ENCODE measurements at regions not wholly inside any gene's neighbourhood (a gene's known extent, or its start where the extent isn't known, plus 50 kb on each side); places are given as distances from the start of the nearest gene placed in this dataset.

GRCh38 chr13:24005755-24006281 lies 108.5 kb upstream of the C1QTNF9B start:
- no peak overlapping the region for H3K27ac ChIP-seq
- DNase-seq: no peak
- intact Hi-C loops (cut with DNase I): no loop called here
- no peaks in the 10 kb centered on the region for H3K36me3 ChIP-seq
- TF ChIP-seq, protein P1, sequence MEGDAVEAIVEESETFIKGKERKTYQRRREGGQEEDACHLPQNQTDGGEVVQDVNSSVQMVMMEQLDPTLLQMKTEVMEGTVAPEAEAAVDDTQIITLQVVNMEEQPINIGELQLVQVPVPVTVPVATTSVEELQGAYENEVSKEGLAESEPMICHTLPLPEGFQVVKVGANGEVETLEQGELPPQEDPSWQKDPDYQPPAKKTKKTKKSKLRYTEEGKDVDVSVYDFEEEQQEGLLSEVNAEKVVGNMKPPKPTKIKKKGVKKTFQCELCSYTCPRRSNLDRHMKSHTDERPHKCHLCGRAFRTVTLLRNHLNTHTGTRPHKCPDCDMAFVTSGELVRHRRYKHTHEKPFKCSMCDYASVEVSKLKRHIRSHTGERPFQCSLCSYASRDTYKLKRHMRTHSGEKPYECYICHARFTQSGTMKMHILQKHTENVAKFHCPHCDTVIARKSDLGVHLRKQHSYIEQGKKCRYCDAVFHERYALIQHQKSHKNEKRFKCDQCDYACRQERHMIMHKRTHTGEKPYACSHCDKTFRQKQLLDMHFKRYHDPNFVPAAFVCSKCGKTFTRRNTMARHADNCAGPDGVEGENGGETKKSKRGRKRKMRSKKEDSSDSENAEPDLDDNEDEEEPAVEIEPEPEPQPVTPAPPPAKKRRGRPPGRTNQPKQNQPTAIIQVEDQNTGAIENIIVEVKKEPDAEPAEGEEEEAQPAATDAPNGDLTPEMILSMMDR (IDR thresholded peaks at IDR 0.05): no peak
- no peak overlapping the region for H3K4me3 ChIP-seq
- H3K4me1 ChIP-seq: peaks cover 6% of the 10 kb centered on the region
- H3K9me3 ChIP-seq: no peaks in the 10 kb centered on the region
- H3K27me3 ChIP-seq: no peaks in the 10 kb centered on the region
- ATAC-seq: peak; percentile 26

- DNase-seq (no peak), ATAC-seq (no peak)
- H3K9me3 ChIP-seq: no peaks in the 10 kb centered on the region
- no peak overlapping the region for H3K4me3 ChIP-seq
- H3K27ac ChIP-seq: no peak overlapping the region
- TF ChIP-seq, protein P1 (IDR thresholded peaks at IDR 0.05): no peak
- H3K4me1 ChIP-seq: peaks cover 6% of the 10 kb centered on the region
- H3K36me3 ChIP-seq: no peaks in the 10 kb centered on the region
- H3K27me3 ChIP-seq: no peaks in the 10 kb centered on the region
- intact Hi-C loops (cut with DNase I): no loop called here
Observed at GRCh38 chr13:24006520-24007248, 109.4 kb upstream of the C1QTNF9B start.

DNA sequence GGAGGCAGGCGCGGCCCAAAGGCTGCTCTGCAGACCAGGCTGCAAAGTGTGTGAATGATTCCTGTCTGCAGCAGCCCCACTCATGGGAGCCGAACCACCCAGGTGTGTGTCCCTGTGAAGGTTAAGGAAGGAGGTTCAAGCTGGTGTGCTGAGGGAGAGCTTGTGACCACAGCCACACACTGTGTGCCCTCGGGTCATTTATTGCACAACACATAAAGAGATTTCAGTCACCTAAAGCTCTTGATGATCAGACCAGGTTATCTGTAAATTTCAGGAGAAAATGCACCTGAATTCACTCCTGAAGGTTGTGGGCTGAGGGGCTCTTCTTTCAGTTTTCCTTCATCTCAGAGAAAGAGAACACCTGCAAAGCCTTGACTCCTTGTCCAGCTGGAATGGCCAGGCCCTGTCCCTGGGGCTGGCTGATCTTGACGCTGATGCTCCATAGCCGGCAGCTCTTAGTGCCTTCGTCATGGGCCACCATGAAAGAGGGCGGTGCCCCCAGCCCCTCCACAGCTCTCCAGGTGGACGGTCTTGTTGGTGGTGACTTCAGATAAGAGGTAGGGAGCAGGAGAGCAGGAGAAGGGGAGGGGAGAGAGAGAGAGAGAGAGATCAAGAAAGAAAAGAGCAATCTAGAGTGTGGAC lies 110.8 kb upstream of the C1QTNF9B start:
- no peak for ATAC-seq
- H3K9me3 ChIP-seq: no peaks in the 10 kb centered on the region
- H3K4me3 ChIP-seq: no peak overlapping the region
- H3K27ac ChIP-seq: no peak overlapping the region
- TF ChIP-seq, protein P1 (IDR thresholded peaks at IDR 0.05): no peak
- DNase-seq: no peak
- H3K36me3 ChIP-seq: no peaks in the 10 kb centered on the region
- intact Hi-C loops (cut with DNase I): no loop called here
- no peaks in the 10 kb centered on the region for H3K27me3 ChIP-seq
- peaks cover 6% of the 10 kb centered on the region for H3K4me1 ChIP-seq

- Histone ChIP-seq H3K9me3 (no peaks in the 10 kb centered on the region), H3K27ac (no peak overlapping the region), H3K4me3 (no peak overlapping the region), H3K36me3 (no peaks in the 10 kb centered on the region), H3K4me1 (peaks cover 6% of the 10 kb centered on the region), H3K27me3 (no peaks in the 10 kb centered on the region)
- ATAC-seq (no peak), DNase-seq (no peak)
- TF ChIP-seq, protein P1 (IDR thresholded peaks at IDR 0.05): no peak
- intact Hi-C loops (cut with DNase I): no loop called here
Observed at GRCh38 chr13:24008679-24009078, 111.4 kb upstream of the C1QTNF9B start.

DNA sequence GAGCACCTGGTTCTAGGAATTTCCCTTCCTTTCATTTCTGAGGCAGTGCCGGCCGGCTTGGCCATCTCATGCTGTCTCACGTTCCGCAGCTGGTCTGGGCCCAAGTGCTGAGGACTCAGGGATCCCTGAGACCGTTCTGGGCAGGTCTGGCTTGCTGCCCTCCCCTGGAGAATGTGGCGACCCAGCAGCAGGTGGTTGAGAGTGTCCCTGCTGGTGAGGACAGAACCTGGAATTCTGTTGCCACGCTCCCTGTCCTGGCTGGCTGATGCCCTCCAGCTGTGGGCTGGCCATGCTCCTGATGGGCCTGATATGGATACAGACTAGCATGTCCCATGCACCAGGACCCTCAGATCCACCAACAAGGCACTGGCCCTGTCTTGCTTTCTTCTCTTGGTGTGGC lies 114.0 kb upstream of the C1QTNF9B start:
- DNase-seq (no peak), ATAC-seq (no peak)
- H3K9me3 ChIP-seq: no peaks in the 10 kb centered on the region
- intact Hi-C loops (cut with DNase I): no loop called here
- TF ChIP-seq, protein P1 (IDR thresholded peaks at IDR 0.05): no peak
- H3K4me3 ChIP-seq: no peak overlapping the region
- H3K27ac ChIP-seq: no peak overlapping the region
- no peaks in the 10 kb centered on the region for H3K27me3 ChIP-seq
- no peaks in the 10 kb centered on the region for H3K36me3 ChIP-seq
- no peaks in the 10 kb centered on the region for H3K4me1 ChIP-seq

All from upper lobe of right lung (tissue), 1 donor.